ENCODE measurements at regions not wholly inside any gene's neighbourhood (a gene's known extent, or its start where the extent isn't known, plus 50 kb on each side); places are given as distances from the start of the nearest gene placed in this dataset.
"Not testable (repeated sequence)": the region's sequence is repeated elsewhere in the genome, so short reads cannot be mapped to it uniquely, and the experiment has no call there.

DNA sequence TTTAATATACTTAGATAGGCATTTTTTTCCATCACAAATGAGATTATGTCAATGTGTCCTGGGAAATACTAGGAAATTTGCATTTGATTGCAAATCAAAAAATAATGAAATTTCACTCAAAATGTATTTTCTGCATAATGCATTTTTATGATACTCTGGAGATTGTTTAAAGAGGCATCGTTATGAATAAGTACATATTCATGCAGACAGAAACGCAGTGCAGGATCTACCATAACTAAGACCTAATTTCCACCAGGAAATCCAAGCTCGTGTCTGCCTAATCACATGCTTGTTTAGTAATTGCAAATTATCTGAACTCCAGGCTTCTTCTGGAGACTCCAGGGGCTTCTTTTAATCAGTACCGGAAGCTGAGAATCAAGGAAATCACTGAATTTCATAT, 163.5 kb upstream of the MXRA5 start:
- no peak for DNase-seq (ENCODE audit: low read depth in 2 of 2)

- DNase-seq (ENCODE audit: low read depth in 2 of 2): no peak
Measured at GRCh38 chrX:3504916-3505315, 158.5 kb upstream of the MXRA5 start.

DNA sequence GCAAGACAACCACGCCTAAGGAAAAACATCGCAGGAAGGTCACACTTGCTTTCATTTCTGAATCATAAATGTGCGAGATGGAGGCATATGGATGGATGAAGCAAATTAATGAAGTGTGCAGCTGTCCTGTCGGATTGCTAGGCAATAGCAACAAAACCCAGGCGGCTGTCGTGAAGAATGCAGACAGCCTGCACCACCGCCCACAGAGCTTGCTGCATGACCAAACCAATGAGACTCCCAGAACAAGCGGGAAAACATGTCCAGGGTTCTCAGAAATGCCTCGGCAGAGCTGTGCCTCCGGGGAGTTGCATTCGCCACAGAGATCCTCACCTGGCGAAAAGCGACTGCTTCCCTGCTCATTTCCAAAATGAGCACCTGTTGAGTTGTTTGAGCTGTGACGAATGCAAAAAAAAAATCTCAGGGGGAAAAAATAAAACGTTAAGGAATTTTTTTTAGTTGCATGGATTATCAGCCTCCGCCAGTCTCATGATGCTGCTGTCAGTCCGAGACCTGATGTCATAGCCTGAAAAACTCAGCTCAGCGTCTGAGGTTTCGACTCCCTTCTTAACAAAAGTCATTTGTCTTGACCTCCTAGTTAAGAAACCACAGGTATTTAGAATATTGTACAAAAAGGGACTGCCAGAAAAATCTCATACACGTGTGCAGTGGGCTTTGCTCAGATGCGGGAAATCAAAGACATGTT, 155.5 kb upstream of the MXRA5 start:
- no peak for DNase-seq (ENCODE audit: low read depth in 2 of 2)

DNA sequence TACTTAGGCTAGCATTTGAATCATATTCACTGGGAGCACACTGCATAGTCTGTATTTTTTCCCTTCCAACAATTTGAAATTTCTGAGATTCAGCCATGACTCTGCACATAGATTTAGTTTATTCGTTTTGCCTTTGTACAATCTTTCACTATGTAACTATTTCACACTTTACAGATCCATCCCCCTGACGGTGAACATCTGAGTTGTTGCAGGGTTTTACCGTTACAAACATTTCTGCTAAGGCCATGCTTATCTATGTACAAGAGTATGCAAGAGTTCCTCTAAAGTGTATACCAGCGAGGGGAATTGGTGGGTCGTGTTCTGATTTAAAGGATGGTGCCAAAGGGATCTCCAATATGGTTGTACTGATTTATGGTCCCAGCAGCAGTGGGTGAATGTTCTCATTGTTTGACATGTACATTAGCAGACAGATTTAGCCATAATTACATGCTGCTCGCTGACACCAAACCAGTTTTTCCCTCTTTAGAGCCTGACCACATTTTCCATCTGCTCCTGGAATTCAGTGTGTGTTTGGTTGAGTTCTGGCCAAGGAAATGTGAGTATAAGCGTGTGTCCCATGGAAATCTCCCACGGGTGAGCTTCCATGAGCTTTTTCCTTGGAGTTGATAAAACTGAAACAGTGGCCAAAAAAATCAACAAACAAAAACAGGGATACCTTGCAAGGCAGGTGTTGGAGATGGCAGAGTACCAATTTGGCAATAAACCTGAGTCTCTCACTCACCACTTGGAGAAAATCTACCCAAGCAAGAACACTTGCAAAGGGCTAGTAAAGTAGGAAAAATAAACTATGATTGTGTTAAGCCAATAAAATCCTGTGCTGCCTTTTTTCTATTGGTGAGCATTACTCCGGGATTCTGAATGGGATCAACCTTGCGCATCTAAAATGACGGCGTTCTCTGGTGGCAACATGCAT, 149.7 kb upstream of the MXRA5 start:
- not testable (repeated sequence) for DNase-seq (ENCODE audit: low read depth in 2 of 2)

DNA sequence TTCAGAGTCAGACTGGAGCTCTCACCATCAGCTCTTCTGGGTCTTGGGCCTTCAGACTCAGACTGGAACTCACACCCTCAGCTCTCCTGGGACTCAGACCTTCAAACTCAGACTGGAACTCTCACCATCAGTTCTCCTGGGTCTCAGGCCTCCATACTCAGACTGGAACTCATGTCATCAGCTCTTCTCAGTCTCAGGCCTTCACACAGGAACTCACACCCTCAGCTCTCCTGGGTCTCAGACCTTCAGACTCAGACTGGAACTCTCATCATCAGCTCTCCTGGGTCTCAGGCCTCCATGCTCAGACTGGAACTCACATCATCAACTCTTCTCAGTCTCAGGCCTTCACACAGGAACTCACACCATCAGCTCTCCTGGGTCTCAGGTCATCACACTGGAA, 147.2 kb upstream of the MXRA5 start:
- no peak for DNase-seq (ENCODE audit: low read depth in 2 of 2)

- no peak for DNase-seq (ENCODE audit: low read depth in 2 of 2)
Measured at GRCh38 chrX:3485727-3486126, 139.3 kb upstream of the MXRA5 start.

DNA sequence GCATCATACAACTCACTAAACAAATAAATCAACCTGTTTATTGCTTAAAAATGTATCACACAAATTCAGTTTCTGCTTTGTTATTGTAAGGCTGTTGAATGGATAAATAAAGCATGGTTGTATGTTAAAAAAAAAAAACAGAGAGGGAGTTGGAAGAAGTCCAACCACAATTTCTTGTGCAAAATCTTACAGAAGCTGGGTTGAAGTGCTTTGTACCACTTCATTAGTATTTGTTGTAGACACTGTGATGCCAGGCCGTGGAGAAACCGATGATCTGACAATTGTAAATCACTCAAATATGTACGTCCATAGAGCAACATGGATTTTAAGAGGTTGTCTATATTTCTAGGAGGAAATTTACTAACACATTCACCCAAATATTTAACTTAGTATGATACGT, 132.6 kb upstream of the MXRA5 start:
- DNase-seq (ENCODE audit: low read depth in 2 of 2): no peak

DNA sequence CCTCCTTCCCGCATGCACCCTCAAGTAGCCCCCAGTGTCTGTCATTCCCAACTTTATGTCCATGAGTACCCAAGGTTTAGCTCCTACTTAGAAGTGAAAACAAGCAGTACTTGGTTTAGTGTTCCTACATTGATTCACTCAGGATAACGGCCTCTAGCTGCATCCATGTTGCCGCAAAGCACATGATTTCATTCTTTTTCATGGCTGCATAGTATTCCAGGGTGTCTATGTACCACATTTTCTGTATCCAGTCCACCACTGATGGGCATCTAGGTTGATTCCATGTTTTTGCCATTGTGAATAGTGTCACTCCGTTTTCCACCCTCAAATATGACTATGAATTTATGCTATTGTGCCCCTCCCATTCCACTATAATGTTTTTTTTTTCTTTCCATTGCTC, 130.5 kb upstream of the MXRA5 start:
- DNase-seq (ENCODE audit: low read depth in 2 of 2): no peak

DNA sequence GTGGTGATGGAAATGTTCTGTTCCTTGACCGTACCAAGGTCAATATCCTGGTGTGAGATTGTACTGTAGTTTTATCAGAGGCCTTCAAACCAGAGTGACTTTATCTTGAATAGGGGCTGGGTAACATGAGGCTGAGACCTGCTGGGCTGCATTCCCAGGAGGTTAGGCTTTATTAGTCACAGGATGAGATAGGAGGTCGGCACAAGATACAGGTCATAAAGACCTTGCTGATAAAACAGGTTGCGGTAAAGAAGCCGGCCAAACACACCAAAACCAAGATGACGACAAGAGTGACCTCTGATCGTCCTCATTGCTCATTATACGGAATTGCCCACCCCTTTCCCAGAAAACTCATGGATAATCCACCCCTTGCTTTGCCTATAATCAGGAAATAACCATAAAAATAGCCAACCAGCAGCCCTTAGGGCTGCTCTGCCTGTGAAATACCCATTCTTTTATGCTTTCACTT, 123.8 kb upstream of the MXRA5 start:
- DNase-seq (ENCODE audit: low read depth in 2 of 2): not testable (repeated sequence)

DNA sequence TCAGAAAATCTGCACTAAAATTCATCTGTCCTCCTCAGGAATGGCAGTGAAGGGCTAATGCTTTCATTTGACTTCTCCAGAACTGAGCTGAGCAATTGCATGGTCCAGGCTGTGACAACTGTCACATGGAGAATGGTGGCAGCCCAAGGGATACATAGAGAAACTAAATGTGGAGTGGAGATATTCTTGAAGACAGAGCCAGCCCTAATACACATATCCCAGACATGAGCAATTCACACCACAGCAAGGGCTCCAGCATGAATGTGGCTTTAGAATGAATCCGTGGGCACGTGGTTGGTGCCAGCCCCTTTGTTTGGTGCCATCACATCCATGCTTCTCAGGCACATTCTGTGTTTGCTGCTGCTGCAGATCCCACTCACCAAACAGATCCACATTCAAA, 121.6 kb upstream of the MXRA5 start:
- no peak for DNase-seq (ENCODE audit: low read depth in 2 of 2)

DNA sequence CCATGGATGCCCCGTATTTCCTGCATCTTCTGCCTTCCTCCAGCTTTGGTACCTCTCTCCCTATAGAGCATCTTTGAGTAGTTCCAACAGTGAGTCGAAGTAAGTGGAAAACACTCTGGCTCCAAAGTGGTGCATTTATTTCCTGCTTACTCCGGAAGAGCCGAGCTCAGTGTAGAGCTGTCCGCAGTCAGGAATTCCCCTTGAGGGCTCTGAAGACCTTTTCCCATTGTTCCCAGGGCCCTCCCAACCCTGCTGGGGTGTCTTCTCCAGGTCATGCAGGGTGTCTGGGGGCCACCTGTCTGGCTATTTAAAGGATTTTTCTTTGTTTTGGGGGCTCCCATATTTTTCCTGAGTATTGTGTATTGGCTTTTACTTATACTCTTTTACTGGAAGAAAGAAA, 118.6 kb upstream of the MXRA5 start:
- no peak for DNase-seq (ENCODE audit: low read depth in 2 of 2)

- DNase-seq (ENCODE audit: low read depth in 2 of 2): no peak
Measured at GRCh38 chrX:3462166-3462508, 115.7 kb upstream of the MXRA5 start.

- peak; percentile 61 to 66 for DNase-seq (ENCODE audit: low read depth in 2 of 2)
Measured at GRCh38 chrX:3461397-3462165, 115.1 kb upstream of the MXRA5 start.

GRCh38 chrX:3455796-3456195, 109.3 kb upstream of the MXRA5 start:
- no peak for DNase-seq (ENCODE audit: low read depth in 2 of 2)

DNA sequence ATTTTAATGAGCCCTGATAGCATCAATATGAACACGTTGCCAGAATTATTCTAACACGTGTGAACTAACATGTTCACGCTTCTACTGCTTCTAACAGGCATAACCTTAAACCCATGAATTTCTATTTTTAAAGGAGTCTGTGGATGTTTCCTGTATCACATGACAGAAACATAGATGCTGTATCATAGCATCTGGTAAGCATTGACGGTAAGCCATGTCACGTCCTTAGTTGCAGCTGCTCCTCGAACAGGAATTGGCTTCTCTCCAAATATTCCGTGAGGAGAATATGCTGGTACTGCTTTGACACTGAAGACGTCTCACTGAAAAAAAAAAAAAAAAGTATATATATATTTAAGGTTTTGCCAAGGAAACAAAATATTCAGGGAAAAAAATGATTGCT, 105.1 kb upstream of the MXRA5 start:
- peak; percentile 48 to 50 for DNase-seq (ENCODE audit: low read depth in 2 of 2)

- DNase-seq (ENCODE audit: low read depth in 2 of 2): peak; percentile 66 to 68
Measured at GRCh38 chrX:3450881-3451570, 104.6 kb upstream of the MXRA5 start.

- DNase-seq (ENCODE audit: low read depth in 2 of 2): no peak
Measured at GRCh38 chrX:3449287-3449686, 102.8 kb upstream of the MXRA5 start.

GRCh38 chrX:3448563-3448962, 102.1 kb upstream of the MXRA5 start:
- DNase-seq (ENCODE audit: low read depth in 2 of 2): no peak

- no peak for DNase-seq (ENCODE audit: low read depth in 2 of 2)
Measured at GRCh38 chrX:3445806-3446490, 99.5 kb upstream of the MXRA5 start.

- no peak for DNase-seq (ENCODE audit: low read depth in 2 of 2)
Measured at GRCh38 chrX:3443184-3443583, 96.7 kb upstream of the MXRA5 start.

GRCh38 chrX:3442691-3443090, 96.2 kb upstream of the MXRA5 start:
- no peak for DNase-seq (ENCODE audit: low read depth in 2 of 2)

All from fibroblast of skin of left quadriceps (primary cell).